HG03095 (cell line): ENCODE measurements at regions not wholly inside any gene's neighbourhood (a gene's known extent, or its start where the extent isn't known, plus 50 kb on each side); places are given as distances from the start of the nearest gene placed in this dataset.
"Not testable (repeated sequence)": the region's sequence is repeated elsewhere in the genome, so short reads cannot be mapped to it uniquely, and the experiment has no call there.

Experiments used
- ATAC-seq: cut with Tn5 transposase; IDR thresholded peaks from one replicate; pipeline ENCODE4 v1.9.1; 2021; ENCODE audit warnings: moderate library complexity; ENCODE audit not compliant: unreplicated experiment

- no peak for ATAC-seq
Measured at GRCh38 chr2:17363846-17364245, 154.4 kb downstream of the RAD51AP2 start.

- no peak for ATAC-seq
Measured at GRCh38 chr2:17362956-17363355, 155.3 kb downstream of the RAD51AP2 start.

DNA sequence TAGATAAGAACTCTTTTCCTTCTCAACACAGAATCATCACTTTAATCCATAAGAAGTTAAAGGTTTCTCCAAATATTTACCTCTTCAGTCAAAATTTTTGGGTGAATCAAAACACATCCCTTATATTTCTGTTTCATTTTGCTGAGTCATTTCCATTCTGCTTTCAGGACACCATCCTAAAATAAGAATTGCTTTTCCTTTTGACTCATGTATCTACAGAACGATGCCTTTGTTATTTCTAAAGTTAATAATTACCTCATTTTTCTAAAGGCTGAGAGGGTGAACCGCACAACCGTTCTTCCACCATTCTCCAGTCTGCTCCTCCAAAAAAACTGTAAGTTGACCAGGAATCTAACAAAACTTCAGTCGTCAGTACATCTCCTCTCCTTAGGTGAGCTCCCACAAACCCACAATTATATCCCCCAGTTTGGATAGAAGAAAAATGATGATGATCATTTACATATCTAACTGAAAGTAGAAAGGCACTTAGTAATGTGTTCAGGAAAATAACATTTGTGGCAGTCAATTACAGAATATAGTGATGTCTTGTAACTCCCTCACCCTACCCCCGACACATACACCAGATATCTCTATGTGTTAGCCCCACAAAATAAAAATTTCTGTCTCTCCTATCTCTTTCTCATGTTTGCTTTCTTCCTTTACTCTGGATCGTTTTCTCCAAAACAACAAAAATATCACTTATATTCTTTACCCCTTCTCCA, 162.5 kb downstream of the RAD51AP2 start:
- ATAC-seq, result peak; percentile 72

GRCh38 chr2:17353263-17353662, 165.0 kb downstream of the RAD51AP2 start:
- ATAC-seq, result no peak

- not testable (repeated sequence) for ATAC-seq
Measured at GRCh38 chr2:17342692-17343091, 175.5 kb downstream of the RAD51AP2 start.

- no peak for ATAC-seq
Measured at GRCh38 chr2:17337507-17337906, 180.7 kb downstream of the RAD51AP2 start.

DNA sequence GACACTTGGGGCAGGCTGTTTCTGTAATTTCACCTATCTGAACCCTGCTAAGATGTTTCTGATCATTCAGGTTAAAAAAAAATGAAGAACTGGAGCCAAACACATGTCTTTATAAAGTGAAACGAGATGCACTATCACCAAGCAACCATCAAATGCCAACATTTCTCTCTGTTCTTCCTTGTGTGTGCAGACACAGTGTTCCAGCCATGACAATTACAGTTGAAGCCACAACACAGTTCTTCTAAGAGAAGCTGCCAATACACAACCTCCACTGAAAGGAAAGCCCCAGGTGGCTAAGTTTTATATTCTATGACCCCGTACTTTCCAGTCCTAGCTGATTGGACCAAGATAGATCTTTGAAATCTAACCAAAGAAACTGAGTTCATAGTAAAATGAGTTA, 181.8 kb downstream of the RAD51AP2 start:
- no peak for ATAC-seq

GRCh38 chr2:17334300-17334699, 183.9 kb downstream of the RAD51AP2 start:
- no peak for ATAC-seq

DNA sequence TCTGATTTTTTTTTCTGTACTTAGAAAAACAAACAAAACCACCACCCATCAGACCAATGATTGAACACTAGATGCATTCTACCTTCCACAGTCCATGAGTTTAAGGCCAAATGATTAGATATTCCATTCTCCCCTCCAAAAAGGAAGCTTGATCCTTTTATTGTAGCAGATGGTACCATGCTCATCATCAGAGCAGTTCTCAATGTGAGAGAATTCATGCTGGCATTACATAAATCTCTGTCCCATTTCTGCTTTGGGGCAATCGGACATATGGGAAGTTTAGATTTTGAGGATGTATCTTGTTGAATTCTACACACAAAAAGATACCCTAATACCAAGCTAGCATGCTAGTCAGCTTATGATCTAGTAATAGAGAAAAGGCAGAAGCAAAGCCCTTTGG, 186.6 kb downstream of the RAD51AP2 start:
- ATAC-seq, result no peak

GRCh38 chr2:17328161-17328560, 190.1 kb downstream of the RAD51AP2 start:
- no peak for ATAC-seq

GRCh38 chr2:17327649-17328048, 190.6 kb downstream of the RAD51AP2 start:
- ATAC-seq, result no peak

- no peak for ATAC-seq
Measured at GRCh38 chr2:17326717-17327116, 191.5 kb downstream of the RAD51AP2 start.

- no peak for ATAC-seq
Measured at GRCh38 chr2:17323697-17324096, 194.5 kb downstream of the RAD51AP2 start.

- no peak for ATAC-seq
Measured at GRCh38 chr2:17322461-17322860, 195.8 kb downstream of the RAD51AP2 start.

DNA sequence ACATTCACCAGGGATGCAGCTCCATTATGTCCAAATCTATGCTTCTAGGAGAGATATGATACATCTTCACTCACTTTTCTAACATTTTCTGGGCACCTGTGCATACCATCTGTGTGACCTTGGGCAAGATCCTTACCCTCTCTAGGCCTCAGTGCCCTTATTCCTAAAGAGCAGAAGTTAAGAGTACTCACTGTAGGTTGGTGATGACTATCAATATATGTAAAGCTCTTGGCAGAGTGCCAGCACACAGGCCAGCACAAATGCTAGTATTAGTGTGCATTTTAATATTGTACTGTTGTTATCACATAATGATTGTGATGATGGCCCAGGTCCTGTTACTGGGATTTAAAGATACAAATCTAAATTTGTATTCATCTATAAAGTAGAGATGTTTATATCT, 199.2 kb downstream of the RAD51AP2 start:
- no peak for ATAC-seq

DNA sequence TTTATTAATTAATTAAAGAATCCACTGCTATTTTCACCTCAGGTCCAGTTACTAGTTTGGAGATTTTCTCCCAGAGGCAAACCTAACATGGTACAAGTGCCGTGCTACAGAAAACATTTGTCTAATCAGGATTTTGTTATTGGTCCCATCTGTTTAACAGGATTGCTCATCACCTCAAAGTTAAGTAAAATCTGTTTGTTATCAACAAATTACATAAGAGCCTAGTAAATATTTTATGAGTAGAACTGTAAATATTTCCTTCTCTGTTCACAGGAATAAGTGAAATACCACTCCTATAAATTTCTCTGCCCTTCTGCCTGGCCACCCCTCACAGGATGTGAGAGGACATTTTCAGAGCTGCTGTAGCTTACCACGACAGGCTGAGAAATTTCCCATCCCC, 200.2 kb downstream of the RAD51AP2 start:
- no peak for ATAC-seq

GRCh38 chr2:17317439-17317976, 200.7 kb downstream of the RAD51AP2 start:
- no peak for ATAC-seq

- no peak for ATAC-seq
Measured at GRCh38 chr2:17313261-17313660, 205.0 kb downstream of the RAD51AP2 start.

DNA sequence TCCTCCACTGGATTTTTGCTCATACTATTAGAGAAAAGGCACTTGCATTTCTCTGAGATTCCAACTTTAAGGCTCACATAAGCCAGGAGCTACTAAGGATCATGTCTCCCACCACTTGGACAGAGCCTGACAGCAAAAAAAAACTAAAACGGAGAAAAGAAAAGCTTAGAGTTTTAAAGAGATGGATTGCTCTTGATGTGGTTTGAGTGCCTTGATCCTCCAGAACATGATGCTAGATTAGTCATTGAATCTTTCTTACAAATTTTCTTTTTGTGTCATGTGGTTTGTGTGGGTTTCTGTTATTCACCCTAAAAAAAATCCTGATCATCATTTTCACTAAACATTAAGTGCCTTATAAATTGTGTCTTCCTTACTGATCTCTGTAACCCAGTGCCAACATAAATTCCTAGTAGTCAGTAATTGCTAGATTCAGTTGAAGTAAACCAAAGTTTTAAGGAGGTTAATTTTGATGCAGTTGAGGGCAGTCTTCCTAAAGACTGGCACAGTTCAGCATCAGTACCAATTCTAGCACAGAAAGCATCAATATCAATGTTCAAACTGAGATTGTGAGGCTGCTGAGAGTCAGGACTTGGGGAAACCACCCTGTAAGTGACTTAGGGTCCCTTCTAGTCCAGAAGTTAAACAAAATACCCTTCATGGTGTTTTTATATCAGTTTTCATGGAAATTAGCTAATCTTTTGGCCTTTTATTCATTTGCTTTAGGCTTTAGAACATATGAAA, 206.3 kb downstream of the RAD51AP2 start:
- ATAC-seq, result no peak

- ATAC-seq, result no peak
Measured at GRCh38 chr2:17311106-17311619, 207.1 kb downstream of the RAD51AP2 start.

DNA sequence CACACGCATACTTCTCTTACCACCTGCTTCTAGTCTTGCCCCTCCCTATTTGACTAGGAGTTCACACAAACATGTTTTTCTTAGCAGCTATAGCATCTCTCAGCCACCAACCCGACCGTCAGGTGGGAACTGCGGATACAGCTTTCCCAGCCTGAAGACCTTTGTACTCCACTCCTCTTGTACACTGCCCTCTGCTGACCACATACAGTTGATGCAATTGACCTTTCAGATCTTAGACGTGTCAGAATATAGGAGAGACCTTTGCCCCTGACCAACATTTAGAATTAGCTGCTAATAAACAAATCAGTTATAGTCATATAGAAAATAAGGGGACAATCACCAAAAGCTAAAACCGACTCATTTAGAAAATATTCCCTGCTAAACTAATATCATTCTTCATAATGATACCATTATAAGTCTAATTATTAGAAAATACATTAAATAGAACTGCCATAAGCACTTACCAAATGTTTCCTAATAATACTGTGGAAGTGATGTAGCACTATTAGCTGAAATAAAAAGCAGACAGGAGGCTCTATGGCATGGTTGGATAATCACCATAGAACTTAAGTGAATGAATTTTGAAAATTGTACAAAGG, 208.4 kb downstream of the RAD51AP2 start:
- peak; percentile 96 for ATAC-seq

- no peak for ATAC-seq
Measured at GRCh38 chr2:17309181-17309580, 209.1 kb downstream of the RAD51AP2 start.
